Inferior parietal cortex (tissue), 1 donor: ENCODE measurements at regions not wholly inside any gene's neighbourhood (a gene's known extent, or its start where the extent isn't known, plus 50 kb on each side); places are given as distances from the start of the nearest gene placed in this dataset.

ENCODE experiments used
- DNase-seq: peaks from one replicate; pipeline ENCODE4 v3.0.0-alpha.2; 2016; ENCODE audit errors: extremely low spot score

GRCh38 chr2:193581807-193582206 is 1387.1 kb upstream of the TMEFF2 start:
- no peak for DNase-seq

GRCh38 chr2:193580176-193580950 is 1385.6 kb upstream of the TMEFF2 start:
- no peak for DNase-seq

GRCh38 chr2:193566886-193567285 is 1372.2 kb upstream of the TMEFF2 start:
- DNase-seq = no peak

DNA sequence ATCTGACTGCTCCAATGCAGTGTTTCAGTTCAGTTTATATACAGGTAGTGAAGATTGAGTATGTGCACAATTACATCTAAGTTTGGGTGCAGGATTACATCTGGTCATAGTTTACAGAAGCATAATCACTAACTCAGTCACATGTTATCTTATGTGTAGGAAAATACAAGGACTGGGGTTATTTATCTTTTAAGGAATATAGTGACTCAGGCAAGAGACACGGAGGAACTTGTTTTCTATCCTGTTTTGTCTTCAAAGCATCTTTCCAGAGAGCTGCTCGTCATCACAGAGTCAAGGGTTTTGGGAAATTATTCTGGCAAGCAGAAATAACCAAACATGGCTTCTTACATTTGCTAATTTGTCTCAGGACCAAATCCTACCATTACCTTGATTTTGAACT is 1371.5 kb upstream of the TMEFF2 start:
- DNase-seq = no peak

- no peak for DNase-seq
Measured at GRCh38 chr2:193562031-193562430, 1367.3 kb upstream of the TMEFF2 start.

DNA sequence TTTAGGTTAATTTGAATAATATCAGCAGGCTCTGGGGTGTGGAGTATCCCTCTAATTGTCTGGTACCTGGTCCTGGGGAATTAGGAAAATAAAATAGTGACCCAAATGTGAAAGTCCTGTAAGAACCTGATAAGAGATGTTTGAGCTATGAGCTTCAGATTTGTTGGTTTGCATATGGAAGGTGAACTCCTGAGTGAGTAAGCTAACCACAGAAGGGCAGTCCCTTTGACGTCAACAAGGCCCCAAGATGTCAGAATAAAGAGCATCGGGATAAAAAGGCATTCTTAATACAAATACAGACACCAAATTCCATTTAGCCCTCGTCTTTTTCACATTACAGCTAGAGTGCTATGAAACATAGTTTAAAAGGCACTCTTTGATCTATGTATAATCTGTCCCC is 1366.3 kb upstream of the TMEFF2 start:
- no peak for DNase-seq

DNA sequence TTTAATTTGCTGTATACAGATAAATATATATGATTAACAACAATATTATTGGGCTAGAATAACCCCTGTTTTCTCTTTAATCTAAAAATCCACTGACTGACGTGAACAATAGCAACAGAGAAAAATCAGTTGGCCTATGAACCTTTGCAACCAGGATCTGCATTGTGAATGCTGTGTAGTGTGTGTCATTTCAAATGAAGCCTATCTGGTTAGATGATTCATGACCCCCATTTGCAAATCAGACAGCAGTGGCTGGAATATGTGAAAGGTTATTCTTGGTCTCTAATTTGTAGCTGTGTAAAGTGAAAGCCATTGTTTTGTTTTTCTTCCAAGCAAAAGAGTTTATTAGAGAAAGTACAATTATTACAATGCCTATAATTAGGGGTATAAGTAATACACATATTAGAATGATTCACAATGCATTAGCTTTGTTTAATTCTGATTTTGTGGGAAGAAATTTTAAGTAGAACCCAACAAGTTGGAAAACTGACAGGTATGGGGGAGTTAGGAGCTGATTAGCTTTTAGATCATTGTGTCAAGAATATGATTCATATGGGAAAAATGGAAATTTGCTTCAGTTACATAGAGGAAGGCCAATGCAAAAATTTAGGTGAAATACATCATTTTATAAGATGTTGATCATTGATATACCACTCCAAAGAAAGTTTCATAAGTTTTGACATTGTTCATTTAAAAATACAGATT is 1362.2 kb upstream of the TMEFF2 start:
- no peak for DNase-seq

GRCh38 chr2:193549661-193550060 is 1354.9 kb upstream of the TMEFF2 start:
- DNase-seq = no peak

DNA sequence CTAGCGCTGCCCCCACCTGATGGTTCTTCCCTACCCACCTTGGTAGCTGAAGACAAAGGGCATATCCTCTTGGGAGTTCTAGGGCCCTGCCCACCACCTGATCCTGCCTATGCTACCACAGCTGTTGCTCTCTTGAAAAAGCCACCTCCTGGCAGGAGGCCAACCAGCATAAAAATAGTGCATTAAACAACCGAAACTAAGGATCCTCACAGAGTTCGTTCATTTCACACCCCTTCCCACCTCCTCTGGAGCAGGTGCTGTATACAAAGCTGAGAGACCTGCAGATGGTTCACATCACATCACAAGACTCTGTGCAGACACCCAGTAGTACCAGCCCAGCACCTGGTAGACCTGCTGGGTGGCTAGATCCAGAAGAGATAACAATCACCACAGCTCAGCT is 1348.0 kb upstream of the TMEFF2 start:
- DNase-seq = no peak

GRCh38 chr2:193539188-193539587 is 1344.5 kb upstream of the TMEFF2 start:
- no peak for DNase-seq

GRCh38 chr2:193538061-193538460 is 1343.3 kb upstream of the TMEFF2 start:
- DNase-seq = no peak

- no peak for DNase-seq
Measured at GRCh38 chr2:193537531-193537930, 1342.8 kb upstream of the TMEFF2 start.

- no peak for DNase-seq
Measured at GRCh38 chr2:193528458-193528857, 1333.7 kb upstream of the TMEFF2 start.

DNA sequence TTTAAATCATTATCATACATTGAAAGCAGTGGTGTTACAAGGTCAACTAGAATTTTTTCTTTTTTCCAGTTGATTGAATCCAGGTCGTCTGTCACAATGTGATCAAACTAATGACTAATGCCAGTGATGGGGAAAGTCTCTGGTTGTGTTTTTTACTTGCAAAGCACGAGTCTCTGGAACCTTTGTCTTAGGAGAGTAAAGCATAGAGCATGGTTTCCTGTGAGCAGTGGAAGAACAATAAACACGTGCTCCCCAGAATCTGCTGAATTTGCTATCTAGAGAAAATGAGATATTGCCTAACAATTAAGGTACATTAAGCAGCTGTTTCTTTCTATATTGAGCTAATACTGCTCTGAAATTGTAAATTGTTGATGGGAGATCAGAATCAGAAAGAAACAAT is 1332.4 kb upstream of the TMEFF2 start:
- DNase-seq = no peak

GRCh38 chr2:193523662-193524061 is 1328.9 kb upstream of the TMEFF2 start:
- no peak for DNase-seq

DNA sequence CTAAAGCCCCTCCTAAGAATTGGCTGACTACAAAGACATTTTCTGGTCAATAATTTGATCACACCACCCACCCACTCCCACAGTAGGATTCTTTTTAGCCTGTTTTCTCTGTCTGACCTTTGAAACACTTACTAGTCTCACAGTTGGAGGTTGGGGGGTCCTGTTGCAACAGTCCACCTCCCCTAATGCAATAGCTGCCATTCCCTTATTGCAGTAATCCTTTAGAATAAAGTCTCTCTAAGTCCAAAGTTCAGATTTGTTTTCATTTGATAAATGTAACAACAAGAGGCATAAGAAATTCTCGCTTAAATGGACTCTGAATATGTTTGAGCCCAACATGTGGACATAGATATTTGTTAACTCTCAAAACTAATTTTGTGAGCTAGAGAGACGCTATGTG is 1326.8 kb upstream of the TMEFF2 start:
- DNase-seq = no peak

GRCh38 chr2:193520709-193521458 is 1326.2 kb upstream of the TMEFF2 start:
- no peak for DNase-seq

- no peak for DNase-seq
Measured at GRCh38 chr2:193518041-193518817, 1323.5 kb upstream of the TMEFF2 start.

- DNase-seq = no peak
Measured at GRCh38 chr2:193517615-193518014, 1322.9 kb upstream of the TMEFF2 start.

- DNase-seq = no peak
Measured at GRCh38 chr2:193506035-193506434, 1311.3 kb upstream of the TMEFF2 start.

- no peak for DNase-seq
Measured at GRCh38 chr2:193505620-193506019, 1310.9 kb upstream of the TMEFF2 start.
